ENCODE measurements at regions not wholly inside any gene's neighbourhood (a gene's known extent, or its start where the extent isn't known, plus 50 kb on each side); places are given as distances from the start of the nearest gene placed in this dataset.
"Not testable (repeated sequence)": the region's sequence is repeated elsewhere in the genome, so short reads cannot be mapped to it uniquely, and the experiment has no call there.

DNA sequence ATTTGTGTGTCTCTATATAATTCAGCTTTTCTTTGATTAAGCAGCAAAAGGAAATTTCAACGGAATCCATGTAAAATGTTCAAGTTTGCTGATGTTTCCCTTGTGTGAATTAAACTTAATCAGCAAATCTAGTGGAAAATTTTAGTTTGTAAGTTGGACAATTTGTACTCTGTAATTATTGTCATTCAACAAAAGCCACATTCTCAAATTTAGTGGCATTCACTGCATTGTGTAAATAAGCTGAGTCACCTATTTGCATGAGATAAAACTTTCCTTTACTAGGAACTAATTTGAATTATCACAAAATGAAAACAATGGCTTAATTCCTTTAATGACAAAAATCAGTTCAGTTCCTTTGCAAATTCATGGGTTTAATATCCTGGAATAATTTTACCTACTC, 784.2 kb upstream of the CCDC179 start:
- intact Hi-C loops (cut with DNase I): no loop called here
- no peaks in the 10 kb centered on the region for H3K4me1 ChIP-seq
- no peaks in the 10 kb centered on the region for H3K27me3 ChIP-seq
- H3K4me3 ChIP-seq: no peak overlapping the region
- H3K27ac ChIP-seq: no peak overlapping the region
- no peak for TF ChIP-seq POLR2A (IDR thresholded peaks at IDR 0.05)
- TF ChIP-seq, protein P1, sequence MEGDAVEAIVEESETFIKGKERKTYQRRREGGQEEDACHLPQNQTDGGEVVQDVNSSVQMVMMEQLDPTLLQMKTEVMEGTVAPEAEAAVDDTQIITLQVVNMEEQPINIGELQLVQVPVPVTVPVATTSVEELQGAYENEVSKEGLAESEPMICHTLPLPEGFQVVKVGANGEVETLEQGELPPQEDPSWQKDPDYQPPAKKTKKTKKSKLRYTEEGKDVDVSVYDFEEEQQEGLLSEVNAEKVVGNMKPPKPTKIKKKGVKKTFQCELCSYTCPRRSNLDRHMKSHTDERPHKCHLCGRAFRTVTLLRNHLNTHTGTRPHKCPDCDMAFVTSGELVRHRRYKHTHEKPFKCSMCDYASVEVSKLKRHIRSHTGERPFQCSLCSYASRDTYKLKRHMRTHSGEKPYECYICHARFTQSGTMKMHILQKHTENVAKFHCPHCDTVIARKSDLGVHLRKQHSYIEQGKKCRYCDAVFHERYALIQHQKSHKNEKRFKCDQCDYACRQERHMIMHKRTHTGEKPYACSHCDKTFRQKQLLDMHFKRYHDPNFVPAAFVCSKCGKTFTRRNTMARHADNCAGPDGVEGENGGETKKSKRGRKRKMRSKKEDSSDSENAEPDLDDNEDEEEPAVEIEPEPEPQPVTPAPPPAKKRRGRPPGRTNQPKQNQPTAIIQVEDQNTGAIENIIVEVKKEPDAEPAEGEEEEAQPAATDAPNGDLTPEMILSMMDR (IDR thresholded peaks at IDR 0.05): no peak
- TF ChIP-seq POLR2AphosphoS5 (IDR thresholded peaks at IDR 0.05; ENCODE audit: insufficient read depth in 1 of 2, low read depth in 1 of 2): no peak
- H3K9me3 ChIP-seq: no peaks in the 10 kb centered on the region
- DNase-seq (ENCODE audit: extremely low spot score in 2 of 2): no peak
- H3K36me3 ChIP-seq: no peaks in the 10 kb centered on the region

DNA sequence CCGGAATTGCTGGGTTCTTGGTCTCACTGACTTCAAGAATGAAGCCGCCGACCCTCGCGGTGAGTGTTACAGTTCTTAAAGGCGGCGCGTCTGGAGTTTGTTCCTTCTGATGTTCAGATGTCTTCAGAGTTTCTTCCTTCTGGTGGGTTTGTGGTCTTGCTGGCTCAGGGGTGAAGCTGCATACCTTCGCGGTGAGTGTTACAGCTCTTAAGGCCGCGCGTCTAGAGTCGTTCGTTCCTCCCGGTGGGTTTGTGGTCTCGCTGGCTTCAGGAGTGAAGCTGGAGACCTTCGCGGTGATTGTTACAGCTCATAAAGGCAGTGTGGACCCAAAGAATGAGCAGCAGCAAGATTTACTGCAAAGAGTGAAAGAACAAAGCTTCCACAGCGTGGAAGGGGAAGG, 792.1 kb upstream of the CCDC179 start:
- H3K9me3 ChIP-seq; H3K4me1 ChIP-seq; H3K27ac ChIP-seq; DNase-seq (ENCODE audit: extremely low spot score in 2 of 2); H3K27me3 ChIP-seq; H3K36me3 ChIP-seq; H3K4me3 ChIP-seq; intact Hi-C loops (cut with DNase I): not testable (repeated sequence)

DNA sequence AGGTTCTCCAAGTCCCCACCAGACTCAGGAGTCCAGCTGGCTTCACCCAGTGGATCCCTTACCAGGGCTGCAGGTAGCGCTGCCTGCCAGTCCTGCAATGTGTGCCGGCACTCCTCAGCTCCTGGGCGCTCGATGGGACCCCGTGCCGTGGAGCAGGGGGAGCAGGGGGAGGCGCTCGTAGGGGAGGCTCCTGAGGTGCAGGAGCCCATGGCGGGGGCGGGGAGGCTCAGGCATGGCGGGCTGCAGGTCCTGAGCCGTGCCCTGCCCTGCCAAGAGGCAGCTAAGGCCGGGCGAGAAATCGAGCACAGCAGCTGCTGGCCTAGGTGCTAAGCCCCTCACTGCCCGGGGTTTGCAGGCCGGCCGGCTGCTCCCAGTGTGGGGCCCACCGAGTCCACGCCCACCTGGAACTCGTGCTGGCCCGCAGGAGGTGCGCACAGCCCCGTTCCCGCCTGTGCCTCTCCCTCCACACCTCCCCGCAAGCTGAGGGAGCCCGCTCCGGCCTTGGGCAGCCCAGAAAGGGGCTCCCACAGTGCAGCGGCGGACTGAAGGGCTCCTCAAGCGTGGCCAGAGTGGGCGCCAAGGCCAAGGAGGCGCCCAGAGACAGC, 792.9 kb upstream of the CCDC179 start:
- TF ChIP-seq POLR2AphosphoS5 (IDR thresholded peaks at IDR 0.05; ENCODE audit: insufficient read depth in 1 of 2, low read depth in 1 of 2): no peak
- no peak for TF ChIP-seq POLR2A (IDR thresholded peaks at IDR 0.05)
- TF ChIP-seq, protein P1 (IDR thresholded peaks at IDR 0.05): no peak
- intact Hi-C loops (cut with DNase I): no loop called here
- no peak for DNase-seq (ENCODE audit: extremely low spot score in 2 of 2)
- Histone ChIP-seq H3K27ac (no peak overlapping the region), H3K4me3 (no peak overlapping the region), H3K9me3 (no peaks in the 10 kb centered on the region), H3K4me1 (no peaks in the 10 kb centered on the region), H3K36me3 (no peaks in the 10 kb centered on the region), H3K27me3 (no peaks in the 10 kb centered on the region)

DNA sequence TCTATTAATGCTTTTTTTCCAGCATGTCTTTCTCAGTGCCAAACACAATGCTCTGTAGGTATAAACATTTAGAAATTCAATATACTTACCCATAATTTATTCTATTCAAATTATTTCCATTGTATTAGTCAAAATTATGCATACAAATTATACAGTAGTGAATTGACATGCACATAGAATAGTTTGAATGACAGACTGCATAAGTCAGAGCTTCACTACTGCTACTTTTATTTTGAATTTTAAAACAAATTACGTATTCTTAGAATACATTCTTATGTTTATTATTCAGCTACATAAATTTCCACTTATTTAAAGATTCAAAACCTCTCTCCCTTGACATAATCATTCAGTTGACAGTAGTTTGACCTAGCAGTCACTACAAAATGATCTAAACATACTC, 808.0 kb upstream of the CCDC179 start:
- no peaks in the 10 kb centered on the region for H3K9me3 ChIP-seq
- no peaks in the 10 kb centered on the region for H3K27me3 ChIP-seq
- no peak overlapping the region for H3K27ac ChIP-seq
- no peaks in the 10 kb centered on the region for H3K4me1 ChIP-seq
- no peak for DNase-seq (ENCODE audit: extremely low spot score in 2 of 2)
- intact Hi-C loops (cut with DNase I): no loop called here
- TF ChIP-seq, protein P1 (IDR thresholded peaks at IDR 0.05): no peak
- TF ChIP-seq POLR2A (IDR thresholded peaks at IDR 0.05) (no peak), POLR2AphosphoS5 (IDR thresholded peaks at IDR 0.05; ENCODE audit: insufficient read depth in 1 of 2, low read depth in 1 of 2) (no peak)
- H3K4me3 ChIP-seq: no peak overlapping the region
- H3K36me3 ChIP-seq: no peaks in the 10 kb centered on the region

DNA sequence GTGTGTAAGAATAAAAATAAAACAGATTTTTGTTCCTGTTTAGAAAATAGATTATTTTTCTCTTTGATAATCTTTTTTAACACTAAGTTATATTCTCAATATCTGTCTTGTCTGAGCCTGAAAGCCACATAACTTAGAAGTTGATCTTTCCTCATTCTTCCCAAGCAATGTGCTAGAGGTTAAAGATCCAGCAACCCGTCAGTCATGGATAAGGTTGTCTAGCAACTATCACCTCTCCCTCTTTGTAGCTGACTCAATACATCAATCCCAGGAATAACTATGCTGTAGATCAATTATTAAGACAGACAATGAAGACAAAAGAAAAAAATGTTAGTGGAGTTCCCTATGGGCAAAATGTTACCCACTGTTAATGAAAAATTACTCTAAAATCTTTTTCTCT, 813.1 kb upstream of the CCDC179 start:
- H3K27me3 ChIP-seq: no peaks in the 10 kb centered on the region
- no peak for DNase-seq (ENCODE audit: extremely low spot score in 2 of 2)
- H3K36me3 ChIP-seq: no peaks in the 10 kb centered on the region
- H3K4me3 ChIP-seq: no peak overlapping the region
- TF ChIP-seq, protein P1 (IDR thresholded peaks at IDR 0.05): no peak
- TF ChIP-seq POLR2AphosphoS5 (IDR thresholded peaks at IDR 0.05; ENCODE audit: insufficient read depth in 1 of 2, low read depth in 1 of 2) (no peak), POLR2A (IDR thresholded peaks at IDR 0.05) (no peak)
- intact Hi-C loops (cut with DNase I): no loop called here
- H3K4me1 ChIP-seq: no peaks in the 10 kb centered on the region
- no peak overlapping the region for H3K27ac ChIP-seq
- H3K9me3 ChIP-seq: no peaks in the 10 kb centered on the region
